Bronchial epithelial cell (primary cell): ENCODE measurements at regions not wholly inside any gene's neighbourhood (a gene's known extent, or its start where the extent isn't known, plus 50 kb on each side); places are given as distances from the start of the nearest gene placed in this dataset.

ENCODE experiments used
- DNase-seq: peaks from one replicate; pipeline ENCODE4 v3.0.0-alpha.2; 2010; ENCODE audit warnings: low read depth
- FAIRE-seq: peaks from 2 replicates; lab custom pipeline; 2011; peaks lifted over from hg19 to GRCh38; lab: Jason Lieb, UNC
- H3K27me3 ChIP-seq: 2 replicates; pipeline ENCODE4 v1.5.1; 2011; ENCODE audit warnings: low read length; ENCODE audit not compliant: control insufficient read depth, insufficient read depth
- H3K36me3 ChIP-seq: 2 replicates; pipeline ENCODE4 v1.5.1; 2011; ENCODE audit warnings: low read length; ENCODE audit not compliant: control insufficient read depth, insufficient read depth
- H3K4me3 ChIP-seq: 2 replicates; pipeline ENCODE4 v1.5.1; 2011; ENCODE audit warnings: mild to moderate bottlenecking, low read depth, low read length, control low read depth
- TF ChIP-seq, protein P1 (sequence below): IDR thresholded peaks from 2 replicates; pipeline ENCODE4 v1.5.1; 2011; ENCODE audit warnings: mild to moderate bottlenecking, moderate library complexity, low read length, control low read depth, inconsistent platforms; ENCODE audit not compliant: insufficient read depth, severe bottlenecking

DNA sequence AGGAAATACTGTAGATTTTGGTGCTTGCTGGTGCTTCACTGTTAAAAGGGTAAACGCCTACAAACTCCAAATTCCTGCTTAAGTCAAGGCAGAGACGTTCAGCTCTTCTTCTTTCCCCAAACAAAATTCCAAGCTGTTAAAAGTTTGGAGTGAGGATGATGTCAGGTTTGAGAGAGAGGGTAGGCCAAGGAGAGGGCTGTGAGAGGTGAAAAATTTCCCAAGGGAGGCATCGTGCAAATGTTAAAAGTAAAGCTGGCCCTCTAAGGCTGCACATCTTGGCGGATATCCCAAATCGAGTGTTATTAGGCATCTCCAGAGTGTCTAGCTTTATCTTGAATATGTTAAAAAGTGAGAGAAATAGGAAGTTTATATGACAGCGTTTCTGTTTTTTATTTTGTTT lies 651.8 kb downstream of the QKI start:
- Histone ChIP-seq H3K27me3 (no peaks in the 10 kb centered on the region), H3K4me3 (no peak overlapping the region), H3K36me3 (no peaks in the 10 kb centered on the region)
- TF ChIP-seq, protein P1, sequence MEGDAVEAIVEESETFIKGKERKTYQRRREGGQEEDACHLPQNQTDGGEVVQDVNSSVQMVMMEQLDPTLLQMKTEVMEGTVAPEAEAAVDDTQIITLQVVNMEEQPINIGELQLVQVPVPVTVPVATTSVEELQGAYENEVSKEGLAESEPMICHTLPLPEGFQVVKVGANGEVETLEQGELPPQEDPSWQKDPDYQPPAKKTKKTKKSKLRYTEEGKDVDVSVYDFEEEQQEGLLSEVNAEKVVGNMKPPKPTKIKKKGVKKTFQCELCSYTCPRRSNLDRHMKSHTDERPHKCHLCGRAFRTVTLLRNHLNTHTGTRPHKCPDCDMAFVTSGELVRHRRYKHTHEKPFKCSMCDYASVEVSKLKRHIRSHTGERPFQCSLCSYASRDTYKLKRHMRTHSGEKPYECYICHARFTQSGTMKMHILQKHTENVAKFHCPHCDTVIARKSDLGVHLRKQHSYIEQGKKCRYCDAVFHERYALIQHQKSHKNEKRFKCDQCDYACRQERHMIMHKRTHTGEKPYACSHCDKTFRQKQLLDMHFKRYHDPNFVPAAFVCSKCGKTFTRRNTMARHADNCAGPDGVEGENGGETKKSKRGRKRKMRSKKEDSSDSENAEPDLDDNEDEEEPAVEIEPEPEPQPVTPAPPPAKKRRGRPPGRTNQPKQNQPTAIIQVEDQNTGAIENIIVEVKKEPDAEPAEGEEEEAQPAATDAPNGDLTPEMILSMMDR: no peak
- DNase-seq (no peak), FAIRE-seq (no peak)

DNA sequence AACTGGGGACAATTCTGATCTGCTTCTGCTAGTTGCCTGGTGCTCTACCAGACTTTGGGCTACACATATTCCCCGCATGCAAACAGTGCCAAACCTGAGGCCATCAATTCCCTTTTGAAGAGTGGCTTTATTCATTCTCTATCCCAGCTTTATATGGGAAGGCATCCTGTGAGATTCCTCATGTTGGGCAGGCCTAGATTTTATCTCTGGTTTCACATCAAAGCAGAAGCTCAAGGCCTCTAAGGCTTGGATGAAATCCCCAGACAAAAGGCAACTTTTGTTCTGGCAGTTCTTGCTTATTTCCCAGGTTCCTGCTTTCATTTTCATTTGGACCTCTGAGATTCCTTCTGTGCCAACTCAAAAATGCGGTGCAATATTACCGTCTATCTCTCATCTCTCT lies 648.8 kb downstream of the QKI start:
- H3K27me3 ChIP-seq: no peaks in the 10 kb centered on the region
- DNase-seq (no peak), FAIRE-seq (no peak)
- H3K4me3 ChIP-seq: no peak overlapping the region
- TF ChIP-seq, protein P1: no peak
- H3K36me3 ChIP-seq: no peaks in the 10 kb centered on the region

DNA sequence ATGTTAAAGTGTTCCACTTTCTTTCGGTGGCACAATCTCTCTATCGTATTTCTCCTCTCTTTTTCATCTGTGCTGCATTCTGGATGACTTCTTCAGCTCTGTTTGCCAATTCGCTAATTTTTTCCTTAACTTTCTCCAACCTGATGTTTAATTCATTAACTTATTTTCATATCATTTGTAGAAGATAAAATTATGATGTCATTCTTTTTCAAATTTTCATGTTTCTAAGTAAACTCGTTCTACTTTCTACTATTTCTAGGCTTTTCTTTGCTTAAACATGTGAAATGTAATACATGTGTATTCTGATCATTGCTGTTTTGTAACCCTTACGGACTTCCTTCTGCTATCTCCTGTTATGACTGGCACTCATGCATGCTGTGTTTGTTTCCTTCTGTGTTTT lies 648.4 kb downstream of the QKI start:
- DNase-seq (no peak), FAIRE-seq (no peak)
- Histone ChIP-seq H3K36me3 (no peaks in the 10 kb centered on the region), H3K27me3 (no peaks in the 10 kb centered on the region), H3K4me3 (no peak overlapping the region)
- TF ChIP-seq, protein P1: no peak

DNA sequence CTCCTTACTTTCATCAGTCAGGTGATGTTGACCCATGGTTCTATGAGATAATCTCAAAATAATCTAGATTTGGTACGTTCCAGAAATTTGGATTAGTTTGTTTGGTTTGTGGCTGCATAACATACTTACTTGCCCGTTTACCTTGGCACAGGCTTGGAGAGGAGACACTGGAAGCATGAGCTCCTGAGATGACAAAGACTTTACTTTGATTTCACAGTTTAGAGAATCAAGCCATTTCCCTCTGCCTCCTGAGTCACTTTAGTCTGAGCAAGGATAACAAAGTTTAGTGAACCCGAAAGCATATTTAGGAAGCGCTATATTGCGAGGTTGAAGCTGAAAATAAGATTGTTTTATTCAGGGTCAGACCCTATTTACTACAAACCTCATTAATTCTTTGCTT lies 643.4 kb downstream of the QKI start:
- H3K27me3 ChIP-seq: no peaks in the 10 kb centered on the region
- FAIRE-seq (no peak), DNase-seq (no peak)
- TF ChIP-seq, protein P1: no peak
- H3K4me3 ChIP-seq: no peak overlapping the region
- no peaks in the 10 kb centered on the region for H3K36me3 ChIP-seq

DNA sequence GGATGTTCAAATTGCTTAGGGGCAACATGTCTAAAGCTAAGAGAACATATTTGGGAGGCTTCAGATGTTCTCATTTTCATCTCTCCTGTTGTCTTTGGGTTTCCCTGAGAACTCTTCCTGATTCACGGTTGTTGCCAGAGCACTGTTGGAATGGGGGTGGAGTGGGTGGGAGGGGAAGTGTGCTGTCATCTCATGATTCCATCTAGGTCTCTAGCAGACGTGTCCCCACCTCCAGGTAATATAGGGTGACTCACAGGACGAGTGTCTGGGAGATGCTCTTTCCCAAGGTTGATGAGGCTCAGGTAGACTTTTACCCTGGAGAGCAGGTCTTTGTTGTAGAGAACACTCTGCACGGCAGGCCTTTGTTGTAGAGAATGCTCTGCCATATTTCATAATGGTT lies 636.9 kb downstream of the QKI start:
- DNase-seq (peak; percentile 13), FAIRE-seq (no peak)
- H3K27me3 ChIP-seq: no peaks in the 10 kb centered on the region
- no peaks in the 10 kb centered on the region for H3K36me3 ChIP-seq
- TF ChIP-seq, protein P1: no peak
- H3K4me3 ChIP-seq: no peak overlapping the region

DNA sequence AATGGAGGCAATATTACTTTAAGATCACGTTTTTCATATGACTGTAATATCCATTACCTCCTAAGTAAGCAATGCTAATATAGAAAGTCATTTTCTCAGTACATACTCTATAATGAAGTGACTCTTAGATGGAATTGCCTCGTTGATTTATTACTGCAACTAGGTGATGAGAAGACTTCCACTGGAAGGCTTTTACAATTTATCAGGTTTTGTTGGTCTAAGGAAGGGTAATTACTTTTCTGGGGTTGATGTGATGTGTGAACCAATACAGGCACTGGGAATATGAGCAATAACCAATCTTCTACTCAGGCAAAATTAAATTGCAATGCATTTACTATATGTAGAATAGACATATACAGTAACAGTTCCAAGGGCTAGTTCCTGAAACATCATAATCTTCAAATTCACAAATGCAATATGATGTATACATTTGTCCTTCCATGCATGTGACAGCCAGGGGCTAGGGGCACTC lies 635.0 kb downstream of the QKI start:
- DNase-seq (no peak), FAIRE-seq (no peak)
- Histone ChIP-seq H3K36me3 (no peaks in the 10 kb centered on the region), H3K4me3 (no peak overlapping the region), H3K27me3 (no peaks in the 10 kb centered on the region)
- TF ChIP-seq, protein P1: no peak
